HG02588 (cell line): ENCODE measurements at regions not wholly inside any gene's neighbourhood (a gene's known extent, or its start where the extent isn't known, plus 50 kb on each side); places are given as distances from the start of the nearest gene placed in this dataset.
"Not testable (repeated sequence)": the region's sequence is repeated elsewhere in the genome, so short reads cannot be mapped to it uniquely, and the experiment has no call there.

Experiments used
- ATAC-seq: cut with Tn5 transposase; IDR thresholded peaks from one replicate; pipeline ENCODE4 v1.9.1; 2021; ENCODE audit warnings: mild to moderate bottlenecking, moderate library complexity; ENCODE audit not compliant: unreplicated experiment

DNA sequence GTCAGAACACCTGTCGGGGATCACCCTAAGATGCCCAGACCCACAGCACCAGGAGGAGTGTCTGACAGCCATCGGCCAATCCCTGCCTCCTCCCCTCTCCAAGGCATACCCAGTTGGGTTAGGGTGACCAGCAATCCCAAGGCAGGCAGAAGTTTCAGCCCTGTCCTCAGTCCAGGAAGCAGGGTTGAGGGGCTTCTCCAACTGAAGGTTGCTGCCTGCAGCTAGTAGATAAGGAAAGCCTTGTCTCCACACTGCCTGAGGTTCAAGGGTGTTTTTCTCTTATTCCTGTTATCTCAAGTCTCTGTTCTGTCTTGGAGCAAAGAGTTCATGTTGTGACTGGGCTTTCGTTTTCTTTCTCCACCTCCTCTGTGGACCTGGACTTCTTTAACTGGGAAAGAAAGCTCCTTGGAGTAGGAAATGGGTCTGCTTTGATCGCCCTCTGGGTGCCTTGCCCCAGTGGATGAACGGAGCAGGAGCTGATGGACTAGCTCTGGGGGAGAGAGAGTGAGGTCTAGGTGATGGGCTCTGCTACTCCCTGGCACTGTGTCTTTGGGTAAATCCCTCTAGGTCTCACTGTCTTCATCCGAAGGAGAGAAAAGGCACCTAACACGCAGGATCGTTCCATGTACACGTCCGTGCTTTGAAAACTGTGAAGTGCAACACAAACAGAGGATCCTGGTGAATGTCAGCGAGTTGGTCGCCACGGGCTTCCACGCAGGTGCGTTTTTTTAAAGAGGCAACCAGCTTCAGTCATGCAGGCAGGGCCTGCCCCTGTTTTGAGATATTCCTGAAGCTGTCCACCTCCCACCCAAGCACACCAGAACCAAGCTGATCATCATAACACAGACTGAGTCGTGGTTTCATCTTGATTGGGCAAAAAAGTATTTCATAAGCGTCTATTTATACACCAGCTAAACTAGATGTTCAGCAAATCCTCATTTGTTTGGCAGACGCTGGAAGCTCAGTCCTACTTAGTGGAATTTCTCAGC is 52.5 kb upstream of the FOXN3 start:
- no peak for ATAC-seq

DNA sequence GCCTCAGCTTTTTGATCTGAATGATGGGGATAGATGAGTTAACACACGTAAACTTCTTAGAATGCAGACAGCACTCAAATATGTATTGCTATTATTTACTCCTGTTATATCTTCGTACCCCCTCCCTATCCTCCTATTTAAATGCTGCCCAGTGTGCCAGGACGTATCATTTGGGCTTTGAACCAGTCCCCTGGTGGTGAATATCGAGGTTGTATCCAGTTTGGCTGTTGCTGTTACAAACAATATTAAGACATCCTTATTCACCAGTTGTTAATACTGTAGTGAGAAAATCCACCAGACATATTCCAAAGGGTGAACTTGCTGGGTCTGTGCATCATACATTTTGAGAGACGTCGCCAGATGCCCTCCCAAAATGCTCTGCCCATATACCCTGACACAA is 51.5 kb upstream of the FOXN3 start:
- no peak for ATAC-seq

GRCh38 chr14:89468030-89468429 is 51.0 kb upstream of the FOXN3 start:
- not testable (repeated sequence) for ATAC-seq

DNA sequence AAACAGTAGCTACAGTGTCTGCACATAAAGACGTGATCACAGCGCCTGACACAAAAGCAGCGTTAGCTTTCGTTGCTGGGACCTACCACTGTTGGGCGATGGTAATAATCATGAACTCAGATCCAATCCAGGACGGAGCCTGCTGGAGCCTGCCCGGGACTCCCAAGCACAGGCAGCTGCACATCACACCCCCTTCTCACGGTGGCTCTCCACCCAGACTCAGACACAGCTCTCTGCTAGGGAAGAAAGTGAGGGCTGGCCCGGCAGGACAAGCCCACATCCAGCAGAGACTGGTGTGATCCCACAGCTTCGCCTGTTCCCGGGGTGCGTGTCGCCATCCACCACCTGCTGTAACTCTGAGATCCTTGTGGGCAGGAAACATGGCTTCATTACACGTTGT is 49.9 kb upstream of the FOXN3 start:
- ATAC-seq: no peak
